OCI-LY7 (cell line): ENCODE measurements at regions not wholly inside any gene's neighbourhood (a gene's known extent, or its start where the extent isn't known, plus 50 kb on each side); places are given as distances from the start of the nearest gene placed in this dataset.

Experiments
- EZH2phosphoT487 ChIP-seq: fragments of 200-600 bp; sonication (generic); IDR thresholded peaks from 2 replicates; pipeline ENCODE4 v1.6.1; 2018; ENCODE audit warnings: low read depth, borderline replicate concordance, mild to moderate bottlenecking, mixed run types, antibody characterized with exemption, low read length, moderate library complexity, mixed read lengths
- TF ChIP-seq, protein P1 (sequence below): fragments of 200-600 bp; sonication (generic); conservative IDR thresholded peaks from 2 replicates; pipeline ENCODE4 v1.5.1; 2014; ENCODE audit warnings: mild to moderate bottlenecking, antibody characterized with exemption, low read length, moderate library complexity, mixed read lengths

DNA sequence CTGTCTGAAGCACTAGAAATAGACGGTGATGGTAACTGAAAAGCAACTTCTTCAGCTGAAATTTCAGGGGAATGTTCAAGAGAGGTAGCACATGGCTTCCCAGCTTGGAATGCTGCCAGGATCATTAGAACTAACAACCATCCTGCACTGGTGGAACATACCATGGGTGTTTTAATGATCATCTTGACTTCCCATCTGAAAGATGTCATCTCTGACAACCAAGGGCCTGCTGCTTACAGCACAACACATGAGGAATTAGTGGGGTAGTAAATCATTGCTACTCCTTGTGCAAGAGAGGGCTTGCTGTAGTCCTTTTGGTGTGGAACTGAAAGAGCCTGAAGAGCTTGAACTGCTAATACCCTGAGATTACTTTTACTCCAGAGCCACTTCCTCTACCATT lies 853.7 kb downstream of the MCTP2 start:
- TF ChIP-seq, protein P1, sequence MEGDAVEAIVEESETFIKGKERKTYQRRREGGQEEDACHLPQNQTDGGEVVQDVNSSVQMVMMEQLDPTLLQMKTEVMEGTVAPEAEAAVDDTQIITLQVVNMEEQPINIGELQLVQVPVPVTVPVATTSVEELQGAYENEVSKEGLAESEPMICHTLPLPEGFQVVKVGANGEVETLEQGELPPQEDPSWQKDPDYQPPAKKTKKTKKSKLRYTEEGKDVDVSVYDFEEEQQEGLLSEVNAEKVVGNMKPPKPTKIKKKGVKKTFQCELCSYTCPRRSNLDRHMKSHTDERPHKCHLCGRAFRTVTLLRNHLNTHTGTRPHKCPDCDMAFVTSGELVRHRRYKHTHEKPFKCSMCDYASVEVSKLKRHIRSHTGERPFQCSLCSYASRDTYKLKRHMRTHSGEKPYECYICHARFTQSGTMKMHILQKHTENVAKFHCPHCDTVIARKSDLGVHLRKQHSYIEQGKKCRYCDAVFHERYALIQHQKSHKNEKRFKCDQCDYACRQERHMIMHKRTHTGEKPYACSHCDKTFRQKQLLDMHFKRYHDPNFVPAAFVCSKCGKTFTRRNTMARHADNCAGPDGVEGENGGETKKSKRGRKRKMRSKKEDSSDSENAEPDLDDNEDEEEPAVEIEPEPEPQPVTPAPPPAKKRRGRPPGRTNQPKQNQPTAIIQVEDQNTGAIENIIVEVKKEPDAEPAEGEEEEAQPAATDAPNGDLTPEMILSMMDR: no peak
- no peak for TF ChIP-seq EZH2phosphoT487
